B cell (primary cell): ENCODE measurements at regions not wholly inside any gene's neighbourhood (a gene's known extent, or its start where the extent isn't known, plus 50 kb on each side); places are given as distances from the start of the nearest gene placed in this dataset.

Experiments
- EZH2 ChIP-seq: IDR thresholded peaks from 2 replicates; pipeline ENCODE4 v1.6.1; 2012; ENCODE audit warnings: borderline replicate concordance, low read depth, mild to moderate bottlenecking, moderate library complexity, low read length; ENCODE audit not compliant: insufficient read depth, poor library complexity, severe bottlenecking
- TF ChIP-seq, protein P1 (sequence below): fragments of 200-600 bp; IDR thresholded peaks from one replicate; pipeline ENCODE4 v1.8.0; 2022; ENCODE audit warnings: antibody characterized with exemption, mild to moderate bottlenecking

DNA sequence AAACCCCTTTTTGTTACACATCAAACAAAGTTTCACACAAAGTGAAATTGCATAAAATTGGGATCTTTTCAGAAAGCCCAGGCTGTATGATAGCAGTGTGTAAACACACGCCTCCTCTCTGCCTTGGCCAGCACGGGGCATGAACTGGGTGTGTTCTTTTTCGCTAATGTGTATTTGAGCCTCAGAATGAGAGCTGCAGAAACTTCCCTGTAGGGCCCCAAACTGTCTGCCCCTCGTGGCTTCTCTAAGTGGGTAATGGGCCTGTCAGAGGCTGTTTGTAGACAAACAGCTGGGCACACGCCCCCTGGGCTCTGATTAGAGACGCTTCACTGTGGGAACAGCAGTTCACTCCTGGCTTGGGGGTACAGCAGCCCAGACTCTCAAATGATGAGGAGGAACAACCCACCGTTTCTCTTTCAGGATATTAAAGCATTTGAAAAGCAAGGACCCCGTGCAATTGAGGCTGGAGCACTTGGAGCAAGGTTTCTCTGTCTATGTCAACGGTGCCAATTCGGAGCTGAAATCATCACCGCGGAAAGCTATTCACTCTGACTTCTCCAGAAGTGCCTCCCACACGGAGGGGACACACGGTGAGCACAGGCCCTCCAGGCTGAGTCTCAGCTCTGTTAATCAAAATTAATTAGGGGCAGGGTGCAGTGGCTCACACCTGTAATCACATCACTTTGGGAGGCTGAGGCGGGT, 78.4 kb downstream of the KATNIP start:
- TF ChIP-seq, protein P1, sequence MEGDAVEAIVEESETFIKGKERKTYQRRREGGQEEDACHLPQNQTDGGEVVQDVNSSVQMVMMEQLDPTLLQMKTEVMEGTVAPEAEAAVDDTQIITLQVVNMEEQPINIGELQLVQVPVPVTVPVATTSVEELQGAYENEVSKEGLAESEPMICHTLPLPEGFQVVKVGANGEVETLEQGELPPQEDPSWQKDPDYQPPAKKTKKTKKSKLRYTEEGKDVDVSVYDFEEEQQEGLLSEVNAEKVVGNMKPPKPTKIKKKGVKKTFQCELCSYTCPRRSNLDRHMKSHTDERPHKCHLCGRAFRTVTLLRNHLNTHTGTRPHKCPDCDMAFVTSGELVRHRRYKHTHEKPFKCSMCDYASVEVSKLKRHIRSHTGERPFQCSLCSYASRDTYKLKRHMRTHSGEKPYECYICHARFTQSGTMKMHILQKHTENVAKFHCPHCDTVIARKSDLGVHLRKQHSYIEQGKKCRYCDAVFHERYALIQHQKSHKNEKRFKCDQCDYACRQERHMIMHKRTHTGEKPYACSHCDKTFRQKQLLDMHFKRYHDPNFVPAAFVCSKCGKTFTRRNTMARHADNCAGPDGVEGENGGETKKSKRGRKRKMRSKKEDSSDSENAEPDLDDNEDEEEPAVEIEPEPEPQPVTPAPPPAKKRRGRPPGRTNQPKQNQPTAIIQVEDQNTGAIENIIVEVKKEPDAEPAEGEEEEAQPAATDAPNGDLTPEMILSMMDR: no peak
- no peak for TF ChIP-seq EZH2
